ENCODE measurements at regions not wholly inside any gene's neighbourhood (a gene's known extent, or its start where the extent isn't known, plus 50 kb on each side); places are given as distances from the start of the nearest gene placed in this dataset.

GRCh38 chr13:99690426-99691174, 189.3 kb downstream of the TM9SF2 start:
- no peaks in the 10 kb centered on the region for H3K4me1 ChIP-seq (ENCODE audit: insufficient read depth, low read length)
- H4K20me1 ChIP-seq (ENCODE audit: insufficient read depth, low read length), result no peaks in the 10 kb centered on the region
- H3K27ac ChIP-seq (ENCODE audit: low read length), result no peak overlapping the region
- H3K4me3 ChIP-seq (ENCODE audit: low read depth in 1 of 2, low read length in 2 of 2), result no peak overlapping the region
- H3K27me3 ChIP-seq (ENCODE audit: insufficient read depth, low read length, poor library complexity), result no peaks in the 10 kb centered on the region
- no peak overlapping the region for H2AFZ ChIP-seq (ENCODE audit: low read depth, low read length)
- ATAC-seq (ENCODE audit: insufficient read depth, low read depth), result no peak
- no peaks in the 10 kb centered on the region for H3K36me3 ChIP-seq (ENCODE audit: insufficient read depth, low read length)
- no peaks in the 10 kb centered on the region for H3K9me3 ChIP-seq (ENCODE audit: insufficient read depth, low read length, severe bottlenecking)
- DNase-seq, result no peak
- no peaks in the 10 kb centered on the region for H3K79me2 ChIP-seq (ENCODE audit: insufficient read depth, low read length)
- TF ChIP-seq EZH2 (IDR thresholded peaks at IDR 0.05; ENCODE audit: borderline replicate concordance, low read depth, low read length, severe bottlenecking) (no peak), CTCF (IDR thresholded peaks at IDR 0.05; ENCODE audit: borderline replicate concordance, extremely low read depth, low read length, poor library complexity, severe bottlenecking) (no peak)
- H3K9ac ChIP-seq (ENCODE audit: low read depth, low read length), result no peak overlapping the region
- H3K4me2 ChIP-seq (ENCODE audit: insufficient read depth, low read length), result no peak overlapping the region

GRCh38 chr13:99689955-99690354, 188.7 kb downstream of the TM9SF2 start:
- Histone ChIP-seq H3K4me3 (ENCODE audit: low read depth in 1 of 2, low read length in 2 of 2) (no peak overlapping the region), H3K27ac (ENCODE audit: low read length) (no peak overlapping the region), H3K9me3 (ENCODE audit: insufficient read depth, low read length, severe bottlenecking) (no peaks in the 10 kb centered on the region), H4K20me1 (ENCODE audit: insufficient read depth, low read length) (no peaks in the 10 kb centered on the region), H3K36me3 (ENCODE audit: insufficient read depth, low read length) (no peaks in the 10 kb centered on the region), H3K9ac (ENCODE audit: low read depth, low read length) (no peak overlapping the region), H3K4me2 (ENCODE audit: insufficient read depth, low read length) (no peak overlapping the region), H3K4me1 (ENCODE audit: insufficient read depth, low read length) (no peaks in the 10 kb centered on the region), H3K27me3 (ENCODE audit: insufficient read depth, low read length, poor library complexity) (no peaks in the 10 kb centered on the region), H2AFZ (ENCODE audit: low read depth, low read length) (no peak overlapping the region), H3K79me2 (ENCODE audit: insufficient read depth, low read length) (no peaks in the 10 kb centered on the region)
- TF ChIP-seq CTCF (IDR thresholded peaks at IDR 0.05; ENCODE audit: borderline replicate concordance, extremely low read depth, low read length, poor library complexity, severe bottlenecking), result no peak
- TF ChIP-seq EZH2 (IDR thresholded peaks at IDR 0.05; ENCODE audit: borderline replicate concordance, low read depth, low read length, severe bottlenecking), result no peak
- ATAC-seq (ENCODE audit: insufficient read depth, low read depth) (no peak), DNase-seq (no peak)

GRCh38 chr13:99688776-99689175, 187.5 kb downstream of the TM9SF2 start:
- Histone ChIP-seq H3K4me1 (ENCODE audit: insufficient read depth, low read length) (no peaks in the 10 kb centered on the region), H3K79me2 (ENCODE audit: insufficient read depth, low read length) (no peaks in the 10 kb centered on the region), H3K9me3 (ENCODE audit: insufficient read depth, low read length, severe bottlenecking) (no peaks in the 10 kb centered on the region), H3K27ac (ENCODE audit: low read length) (no peak overlapping the region), H3K36me3 (ENCODE audit: insufficient read depth, low read length) (no peaks in the 10 kb centered on the region), H2AFZ (ENCODE audit: low read depth, low read length) (no peak overlapping the region), H3K9ac (ENCODE audit: low read depth, low read length) (no peak overlapping the region), H4K20me1 (ENCODE audit: insufficient read depth, low read length) (no peaks in the 10 kb centered on the region), H3K27me3 (ENCODE audit: insufficient read depth, low read length, poor library complexity) (no peaks in the 10 kb centered on the region), H3K4me3 (ENCODE audit: low read depth in 1 of 2, low read length in 2 of 2) (no peak overlapping the region), H3K4me2 (ENCODE audit: insufficient read depth, low read length) (no peak overlapping the region)
- no peak for DNase-seq
- no peak for ATAC-seq (ENCODE audit: insufficient read depth, low read depth)
- TF ChIP-seq EZH2 (IDR thresholded peaks at IDR 0.05; ENCODE audit: borderline replicate concordance, low read depth, low read length, severe bottlenecking), result no peak
- TF ChIP-seq CTCF (IDR thresholded peaks at IDR 0.05; ENCODE audit: borderline replicate concordance, extremely low read depth, low read length, poor library complexity, severe bottlenecking), result no peak
